HepG2 (cell line): ENCODE measurements at regions not wholly inside any gene's neighbourhood (a gene's known extent, or its start where the extent isn't known, plus 50 kb on each side); places are given as distances from the start of the nearest gene placed in this dataset.

ENCODE experiments used
- ATAC-seq: fragments of 200-7000 bp; cut with Tn5 transposase; 3 replicates; pipeline ENCODE4 v1.9.1; 2020; ENCODE audit warnings: mild to moderate bottlenecking, moderate library complexity
- BruUV-seq: library from RNA; stranded (reverse); fragments of 400-500 nt; replicated peaks from 2 replicates; lab custom pipeline; 2021; lab: Mats Ljungman, UMichigan
- CTCF ChIA-PET: fragments of 300-600 bp; formaldehyde crosslinking; extraction: SDS; loops from one replicate; lab custom pipeline; 2021; ENCODE audit warnings: low total read pairs, inconsistent platforms, low intra/inter-chr PET ratio; lab: Yijun Ruan, JAX
- POLR2A ChIA-PET: fragments of 350-600 bp; sonication (Branson Sonifier 250); formaldehyde crosslinking; loops from one replicate; lab custom pipeline; 2020; ENCODE audit warnings: antibody characterized with exemption, inconsistent platforms; lab: Yijun Ruan, JAX
- DNase-seq: peaks from one replicate; pipeline ENCODE4 v3.0.0-alpha.2; 2015; ENCODE audit warnings: low spot score
- FAIRE-seq: peaks from 3 replicates; lab custom pipeline; 2011; peaks lifted over from hg19 to GRCh38; lab: Jason Lieb, UNC
- H2AFZ ChIP-seq: one replicate; pipeline ENCODE4 v1.6.1; 2011; ENCODE audit warnings: low read length, inconsistent platforms
- H3K27ac ChIP-seq: fragments of 300-600 bp; 3 replicates; pipeline ENCODE4 v1.8.0; 2011; ENCODE audit warnings: mixed run types, mild to moderate bottlenecking, mixed read lengths, low read length, inconsistent platforms; ENCODE audit not compliant: insufficient read depth; ENCODE audit errors: extremely low read length
- H3K27me3 ChIP-seq, 2 experiments: fragments of 200-600 bp in 1 of 2; 2 replicates in 1 of 2; 3 replicates in 1 of 2; pipeline versions ENCODE4 v1.6.0 to v1.8.0; 2011; ENCODE audit warnings: low read length in 2 of 2, mild to moderate bottlenecking in 2 of 2, moderate library complexity in 2 of 2, inconsistent platforms in 1 of 2; ENCODE audit not compliant: insufficient read depth in 2 of 2, control insufficient read depth in 1 of 2
- H3K36me3 ChIP-seq, 2 experiments: fragments of 200-600 bp in 1 of 2; replicated peaks in 1 of 2; 2 replicates in 1 of 2; 3 replicates in 1 of 2; pipeline versions ENCODE4 v1.5.1 to v1.8.0; 2011; ENCODE audit warnings: low read length in 2 of 2, inconsistent platforms in 1 of 2; ENCODE audit not compliant: insufficient read depth in 2 of 2, control insufficient read depth in 1 of 2
- H3K4me1 ChIP-seq: 2 replicates; pipeline ENCODE4 v1.5.1; 2012; ENCODE audit warnings: low read length, inconsistent platforms; ENCODE audit not compliant: insufficient read depth
- H3K4me2 ChIP-seq: 2 replicates; pipeline ENCODE4 v1.6.0; 2011; ENCODE audit warnings: low read depth, low read length, inconsistent platforms
- H3K4me3 ChIP-seq, 3 experiments: fragments of 200-600 bp in 1 of 3; sonication (generic), shearing (Covaris generic) in 1 of 3; replicated peaks in 1 of 3; 2 replicates each; pipeline ENCODE4 v1.5.1; 2011 to 2016; ENCODE audit warnings: low read length in 3 of 3, inconsistent platforms in 2 of 3, low read depth in 2 of 3, mild to moderate bottlenecking in 2 of 3, control low read depth in 1 of 3, mixed read lengths in 1 of 3; ENCODE audit not compliant: insufficient read depth in 1 of 3
- H3K79me2 ChIP-seq: one replicate; pipeline ENCODE4 v1.6.1; 2011; ENCODE audit warnings: low read length, inconsistent platforms; ENCODE audit not compliant: insufficient read depth
- H3K9ac ChIP-seq: 2 replicates; pipeline ENCODE4 v1.6.0; 2011; ENCODE audit warnings: mild to moderate bottlenecking, low read depth, low read length, inconsistent platforms; ENCODE audit not compliant: insufficient read depth
- H3K9me3 ChIP-seq: 2 replicates; pipeline ENCODE4 v1.5.1; 2012; ENCODE audit warnings: mild to moderate bottlenecking, low read length
- H4K20me1 ChIP-seq: 2 replicates; pipeline ENCODE4 v1.6.0; 2011; ENCODE audit warnings: inconsistent platforms, mild to moderate bottlenecking, low read length, moderate library complexity; ENCODE audit not compliant: insufficient read depth
- ARHGAP35 ChIP-seq: sonication (generic); formaldehyde crosslinking; IDR thresholded peaks from 2 replicates; pipeline ENCODE4 v1.9.0; 2022; ENCODE audit warnings: mild to moderate bottlenecking, inconsistent platforms, moderate library complexity, missing genetic modification reagents, borderline replicate concordance
- DDIT3 ChIP-seq: sonication (generic); formaldehyde crosslinking; IDR thresholded peaks from 2 replicates; pipeline ENCODE4 v1.4.0; 2020; ENCODE audit warnings: mild to moderate bottlenecking, missing genetic modification reagents
- DR1 ChIP-seq: sonication (generic); formaldehyde crosslinking; IDR thresholded peaks from 2 replicates; pipeline ENCODE4 v1.8.0; 2021; ENCODE audit warnings: mild to moderate bottlenecking, missing genetic modification reagents, inconsistent platforms
- EHMT2 ChIP-seq: fragments of 200-600 bp; sonication (generic); IDR thresholded peaks from 2 replicates; pipeline ENCODE4 v1.7.0; 2017; ENCODE audit warnings: antibody characterized with exemption, low read depth, low read length, borderline replicate concordance
- MNT ChIP-seq: fragments of 450-650 bp; IDR thresholded peaks from 2 replicates; pipeline ENCODE4 v1.6.1; 2016
- MXD3 ChIP-seq: IDR thresholded peaks from 2 replicates; pipeline ENCODE4 v1.6.1; 2016; ENCODE audit warnings: mild to moderate bottlenecking, missing biosample characterization, missing genetic modification reagents
- SIN3B ChIP-seq: fragments of 150-350 bp; IDR thresholded peaks from 2 replicates; pipeline ENCODE4 v1.6.1; 2014; ENCODE audit warnings: low read length
- SP5 ChIP-seq: IDR thresholded peaks from 2 replicates; pipeline ENCODE4 v1.6.1; 2016; ENCODE audit warnings: low read depth, borderline replicate concordance
- TIGD3 ChIP-seq: sonication (generic); formaldehyde crosslinking; IDR thresholded peaks from 2 replicates; pipeline ENCODE4 v1.5.1; 2020; ENCODE audit warnings: mild to moderate bottlenecking, missing genetic modification reagents, borderline replicate concordance
- ZNF354B ChIP-seq: sonication (generic); formaldehyde crosslinking; IDR thresholded peaks from 2 replicates; pipeline ENCODE4 v1.8.0; 2022; ENCODE audit warnings: mild to moderate bottlenecking, missing genetic modification reagents
- ZNF878 ChIP-seq: sonication (generic); formaldehyde crosslinking; IDR thresholded peaks from 2 replicates; pipeline ENCODE4 v1.8.1; 2023; ENCODE audit warnings: mild to moderate bottlenecking, missing genetic modification reagents, moderate library complexity
- in situ Hi-C: cut with HindIII; loops from 2 replicates; pipeline ENCODE4 v1.10.0; 2017; ENCODE audit warnings: low pct_unique_long_range_greater_than_20kb; ENCODE audit not compliant: extremely low pct_ligation_motif_present
- intact Hi-C: fragments of 100-400 bp; cut with micrococcal nuclease; formaldehyde crosslinking; loops from one replicate; pipeline ENCODE4 v1.10.0; 2022; ENCODE audit not compliant: unreplicated experiment
- TF ChIP-seq, protein P1 (sequence below): sonication (generic); formaldehyde crosslinking; IDR thresholded peaks from 2 replicates; pipeline ENCODE4 v1.8.0; 2022; ENCODE audit warnings: mild to moderate bottlenecking, missing genetic modification reagents, moderate library complexity
- TF ChIP-seq, protein P2 (sequence below): sonication (generic); formaldehyde crosslinking; IDR thresholded peaks from 2 replicates; pipeline ENCODE4 v1.4.0; 2020; ENCODE audit warnings: mild to moderate bottlenecking, missing genetic modification reagents

- no peak for TF ChIP-seq TIGD3 (CRISPR knock-in tag)
Measured at GRCh38 chr4:114306946-114307345, 291.7 kb upstream of the UGT8 start (continued).

GRCh38 chr4:114310296-114310925 lies 288.2 kb upstream of the UGT8 start:
- in situ Hi-C loops, result no loop called here
- Histone ChIP-seq H4K20me1 (no peaks in the 10 kb centered on the region), H2AFZ (no peak overlapping the region), H3K9ac (no peak overlapping the region), H3K27me3 (no peaks in the 10 kb centered on the region), H3K4me2 (no peak overlapping the region), H3K27ac (no peak overlapping the region), H3K4me3 (no peak overlapping the region), H3K79me2 (no peaks in the 10 kb centered on the region), H3K4me1 (no peaks in the 10 kb centered on the region), H3K36me3 (no peaks in the 10 kb centered on the region), H3K9me3 (no peaks in the 10 kb centered on the region)
- ChIA-PET CTCF (no interaction called here), POLR2A (no interaction called here)
- intact Hi-C loops, result no loop called here
- FAIRE-seq (no peak), ATAC-seq (no peak), DNase-seq (no peak)
- BruUV-seq, result no TSS peak
- TF ChIP-seq, protein P1, sequence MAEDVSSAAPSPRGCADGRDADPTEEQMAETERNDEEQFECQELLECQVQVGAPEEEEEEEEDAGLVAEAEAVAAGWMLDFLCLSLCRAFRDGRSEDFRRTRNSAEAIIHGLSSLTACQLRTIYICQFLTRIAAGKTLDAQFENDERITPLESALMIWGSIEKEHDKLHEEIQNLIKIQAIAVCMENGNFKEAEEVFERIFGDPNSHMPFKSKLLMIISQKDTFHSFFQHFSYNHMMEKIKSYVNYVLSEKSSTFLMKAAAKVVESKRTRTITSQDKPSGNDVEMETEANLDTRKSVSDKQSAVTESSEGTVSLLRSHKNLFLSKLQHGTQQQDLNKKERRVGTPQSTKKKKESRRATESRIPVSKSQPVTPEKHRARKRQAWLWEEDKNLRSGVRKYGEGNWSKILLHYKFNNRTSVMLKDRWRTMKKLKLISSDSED (CRISPR knock-in tag), result no peak
- TF ChIP-seq ZNF354B, result no peak
- no peak for TF ChIP-seq EHMT2
- no peak for TF ChIP-seq DDIT3
- TF ChIP-seq MXD3 (CRISPR knock-in tag), result no peak
- TF ChIP-seq MNT, result no peak
- TF ChIP-seq, protein P2, sequence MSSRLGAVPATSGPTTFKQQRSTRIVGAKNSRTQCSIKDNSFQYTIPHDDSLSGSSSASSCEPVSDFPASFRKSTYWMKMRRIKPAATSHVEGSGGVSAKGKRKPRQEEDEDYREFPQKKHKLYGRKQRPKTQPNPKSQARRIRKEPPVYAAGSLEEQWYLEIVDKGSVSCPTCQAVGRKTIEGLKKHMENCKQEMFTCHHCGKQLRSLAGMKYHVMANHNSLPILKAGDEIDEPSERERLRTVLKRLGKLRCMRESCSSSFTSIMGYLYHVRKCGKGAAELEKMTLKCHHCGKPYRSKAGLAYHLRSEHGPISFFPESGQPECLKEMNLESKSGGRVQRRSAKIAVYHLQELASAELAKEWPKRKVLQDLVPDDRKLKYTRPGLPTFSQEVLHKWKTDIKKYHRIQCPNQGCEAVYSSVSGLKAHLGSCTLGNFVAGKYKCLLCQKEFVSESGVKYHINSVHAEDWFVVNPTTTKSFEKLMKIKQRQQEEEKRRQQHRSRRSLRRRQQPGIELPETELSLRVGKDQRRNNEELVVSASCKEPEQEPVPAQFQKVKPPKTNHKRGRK (CRISPR knock-in tag), result no peak
- TF ChIP-seq ZNF878, result no peak
- TF ChIP-seq ARHGAP35, result no peak
- TF ChIP-seq DR1 (CRISPR knock-in tag), result no peak
- TF ChIP-seq SP5 (CRISPR knock-in tag), result no peak
- TF ChIP-seq SIN3B, result no peak
